GM23338 (cell line): ENCODE measurements at regions not wholly inside any gene's neighbourhood (a gene's known extent, or its start where the extent isn't known, plus 50 kb on each side); places are given as distances from the start of the nearest gene placed in this dataset.

ENCODE experiments used
- ATAC-seq: fragments of 200-7000 bp; cut with Tn5 transposase; 3 replicates; pipeline ENCODE4 v1.9.1; 2020
- DNase-seq: peaks from one replicate; pipeline ENCODE4 v3.0.0-alpha.2; 2015; ENCODE audit warnings: low spot score
- H2AFZ ChIP-seq: fragments of 200-600 bp; sonication (generic); 2 replicates; pipeline ENCODE4 v1.8.0; 2016; ENCODE audit warnings: antibody characterized with exemption, mild to moderate bottlenecking, moderate library complexity
- H3F3A ChIP-seq: fragments of 200-600 bp; sonication (generic); replicated peaks from 2 replicates; pipeline ENCODE4 v1.8.0; 2017; ENCODE audit warnings: antibody characterized with exemption, mixed run types, low read depth
- H3K27ac ChIP-seq: fragments of 200-600 bp; sonication (generic); 2 replicates; pipeline ENCODE4 v1.6.1; 2016; ENCODE audit warnings: low read depth
- H3K27me3 ChIP-seq: fragments of 200-600 bp; sonication (generic); 2 replicates; pipeline ENCODE4 v1.8.0; 2016; ENCODE audit warnings: mild to moderate bottlenecking, mixed run types, moderate library complexity; ENCODE audit not compliant: insufficient read depth
- H3K36me3 ChIP-seq: fragments of 200-600 bp; sonication (generic); 2 replicates; pipeline ENCODE4 v1.8.0; 2016; ENCODE audit warnings: mild to moderate bottlenecking; ENCODE audit not compliant: insufficient read depth
- H3K4me1 ChIP-seq: fragments of 200-600 bp; sonication (generic); 2 replicates; pipeline ENCODE4 v1.8.0; 2016; ENCODE audit warnings: mild to moderate bottlenecking, moderate library complexity; ENCODE audit not compliant: insufficient read depth
- H3K4me2 ChIP-seq: fragments of 200-600 bp; sonication (generic); 2 replicates; pipeline ENCODE4 v1.7.1; 2017; ENCODE audit warnings: mixed run types
- H3K4me3 ChIP-seq: fragments of 200-600 bp; sonication (generic); 2 replicates; pipeline ENCODE4 v1.6.1; 2016; ENCODE audit warnings: mixed run types
- H3K79me2 ChIP-seq: fragments of 200-600 bp; sonication (generic); replicated peaks from 2 replicates; pipeline ENCODE4 v1.8.0; 2017; ENCODE audit warnings: mild to moderate bottlenecking; ENCODE audit not compliant: insufficient read depth
- H3K9me2 ChIP-seq: fragments of 200-600 bp; sonication (generic); 2 replicates; pipeline ENCODE4 v1.8.0; 2017; ENCODE audit not compliant: insufficient read depth
- H4K20me1 ChIP-seq: fragments of 200-600 bp; sonication (generic); replicated peaks from 2 replicates; pipeline ENCODE4 v1.8.0; 2017; ENCODE audit warnings: mild to moderate bottlenecking; ENCODE audit not compliant: insufficient read depth
- H3K27ac Mint-ChIP-seq: 2 replicates; pipeline ENCODE4 v1.8.0; 2020; ENCODE audit warnings: inconsistent platforms, mild to moderate bottlenecking, moderate library complexity, mixed read lengths
- H3K27me3 Mint-ChIP-seq: 3 replicates; pipeline ENCODE4 v1.8.0; 2022; ENCODE audit warnings: low read depth, mild to moderate bottlenecking, moderate library complexity, mixed read lengths, inconsistent platforms; ENCODE audit not compliant: insufficient read depth, poor library complexity
- H3K36me3 Mint-ChIP-seq: 3 replicates; pipeline ENCODE4 v1.8.0; 2021; ENCODE audit warnings: low read depth, mild to moderate bottlenecking, inconsistent platforms, moderate library complexity, mixed read lengths
- H3K4me1 Mint-ChIP-seq: 3 replicates; pipeline ENCODE4 v1.8.0; 2020; ENCODE audit warnings: mild to moderate bottlenecking, inconsistent platforms, mixed read lengths
- H3K4me3 Mint-ChIP-seq: 3 replicates; pipeline ENCODE4 v1.8.0; 2021; ENCODE audit warnings: moderate library complexity, mild to moderate bottlenecking, inconsistent platforms, mixed read lengths
- H3K9me3 Mint-ChIP-seq: 3 replicates; pipeline ENCODE4 v1.8.0; 2020; ENCODE audit warnings: moderate library complexity, mild to moderate bottlenecking, inconsistent platforms, mixed read lengths
- CREB1 ChIP-seq: fragments of 250-450 bp; sonication (Bioruptor Pico); IDR thresholded peaks from 2 replicates; pipeline ENCODE4 v1.5.0; 2020; ENCODE audit warnings: low read depth, mild to moderate bottlenecking, moderate library complexity
- CTCF ChIP-seq, 2 experiments: fragments of 200-600 bp in 1 of 2; sonication (generic) in 1 of 2; conservative IDR thresholded peaks; 2 replicates each; pipeline versions ENCODE4 v1.5.1 to v1.6.1; 2016 to 2017; ENCODE audit warnings: antibody characterized with exemption in 2 of 2, low read depth in 2 of 2, mild to moderate bottlenecking in 2 of 2, moderate library complexity in 1 of 2
- ETS1 ChIP-seq: IDR thresholded peaks from 2 replicates; pipeline ENCODE4 v1.6.1; 2016; ENCODE audit warnings: antibody characterized with exemption
- EZH2 ChIP-seq: fragments of 200-600 bp; sonication (generic); IDR thresholded peaks from one replicate; pipeline ENCODE4 v1.8.0; 2017; ENCODE audit warnings: antibody characterized with exemption, mild to moderate bottlenecking, low read depth; ENCODE audit not compliant: unreplicated experiment
- EZH2phosphoT487 ChIP-seq: fragments of 200-600 bp; sonication (generic); IDR thresholded peaks from one replicate; pipeline ENCODE4 v1.8.1; 2018; ENCODE audit warnings: antibody characterized with exemption; ENCODE audit not compliant: unreplicated experiment
- JUNB ChIP-seq: IDR thresholded peaks from one replicate; pipeline ENCODE4 v1.6.1; 2016; ENCODE audit warnings: antibody characterized with exemption; ENCODE audit not compliant: unreplicated experiment
- NANOG ChIP-seq: IDR thresholded peaks from 2 replicates; pipeline ENCODE4 v1.6.1; 2016; ENCODE audit warnings: antibody characterized with exemption, borderline replicate concordance
- STAT1 ChIP-seq: IDR thresholded peaks from one replicate; pipeline ENCODE4 v1.6.1; 2016; ENCODE audit warnings: antibody characterized with exemption; ENCODE audit not compliant: unreplicated experiment
- ZNF114 ChIP-seq: fragments of 250-450 bp; sonication (Bioruptor Pico); IDR thresholded peaks from 2 replicates; pipeline ENCODE4 v1.5.0; 2020; ENCODE audit warnings: mild to moderate bottlenecking, moderate library complexity
- ZNF331 ChIP-seq: fragments of 250-450 bp; sonication (Bioruptor Pico); IDR thresholded peaks from 2 replicates; pipeline ENCODE4 v1.5.0; 2020; ENCODE audit warnings: low read depth, mild to moderate bottlenecking, moderate library complexity
- ZNF462 ChIP-seq: fragments of 250-450 bp; sonication (Bioruptor Pico); IDR thresholded peaks from 2 replicates; pipeline ENCODE4 v1.5.0; 2020; ENCODE audit warnings: mild to moderate bottlenecking, moderate library complexity

- TF ChIP-seq ETS1 (no peak), EZH2phosphoT487 (no peak), JUNB (no peak), NANOG (no peak), ZNF114 (CRISPR knock-in tag) (no peak)
These were observed 109.2 kb downstream of the GJA1 start (continued) for GRCh38 chr6:121544691-121545090.

- Mint-ChIP-seq H3K27me3 (no peaks in the 10 kb centered on the region), H3K4me3 (no peak overlapping the region), H3K4me1 (no peaks in the 10 kb centered on the region), H3K36me3 (no peaks in the 10 kb centered on the region), H3K27ac (no peak overlapping the region), H3K9me3 (no peaks in the 10 kb centered on the region; the same call in 2 of the 3 replicates)
- H3K4me2 ChIP-seq, result no peak overlapping the region
- ATAC-seq (no peak), DNase-seq (no peak)
- H3K79me2 ChIP-seq, result no peaks in the 10 kb centered on the region
- no peaks in the 10 kb centered on the region for H3F3A ChIP-seq
- no peak overlapping the region for H3K4me3 ChIP-seq
- no peaks in the 10 kb centered on the region for H3K9me2 ChIP-seq
- H3K27ac ChIP-seq, result no peak overlapping the region
- H3K4me1 ChIP-seq, result no peaks in the 10 kb centered on the region
- H4K20me1 ChIP-seq, result no peaks in the 10 kb centered on the region
- no peak overlapping the region for H2AFZ ChIP-seq
- no peaks in the 10 kb centered on the region for H3K27me3 ChIP-seq
- H3K36me3 ChIP-seq, result no peaks in the 10 kb centered on the region
- TF ChIP-seq JUNB (no peak), STAT1 (no peak), CTCF (conservative IDR thresholded peaks at IDR 0.05; ENCODE audit: low read depth in 2 of 2) (no peak), EZH2 (no peak), ZNF331 (CRISPR knock-in tag) (no peak), CREB1 (no peak), ZNF462 (CRISPR knock-in tag) (no peak), ZNF114 (CRISPR knock-in tag) (no peak), ETS1 (no peak), NANOG (no peak)
These were observed 112.7 kb downstream of the GJA1 start for GRCh38 chr6:121548131-121548530.
